ENCODE measurements at regions not wholly inside any gene's neighbourhood (a gene's known extent, or its start where the extent isn't known, plus 50 kb on each side); places are given as distances from the start of the nearest gene placed in this dataset.

GRCh38 chr16:6104428-6104827, 1006.8 kb upstream of the EEF2KMT start:
- no peak for DNase-seq (ENCODE audit: low spot score)

GRCh38 chr16:6103561-6103960, 1006.0 kb upstream of the EEF2KMT start:
- no peak for DNase-seq (ENCODE audit: low spot score)
- intact Hi-C loops (cut with DNase I) = no loop called here

More at GRCh38 chr16:6104428-6104827, 1006.8 kb upstream of the EEF2KMT start:
- intact Hi-C loops (cut with DNase I) = no loop called here

- intact Hi-C loops (cut with DNase I) = no loop called here
- DNase-seq (ENCODE audit: low spot score) = no peak
Measured at GRCh38 chr16:6099102-6099501, 1001.5 kb upstream of the EEF2KMT start.

GRCh38 chr16:6096931-6097670, 999.5 kb upstream of the EEF2KMT start:
- DNase-seq (ENCODE audit: low spot score) = no peak
- intact Hi-C loops (cut with DNase I) = no loop called here

GRCh38 chr16:6095414-6095813, 997.8 kb upstream of the EEF2KMT start:
- no peak for DNase-seq (ENCODE audit: low spot score)
- intact Hi-C loops (cut with DNase I) = no loop called here

GRCh38 chr16:6091021-6091420, 993.4 kb upstream of the EEF2KMT start:
- no peak for DNase-seq (ENCODE audit: low spot score)
- intact Hi-C loops (cut with DNase I) = no loop called here

GRCh38 chr16:6081320-6081976, 983.9 kb upstream of the EEF2KMT start:
- DNase-seq (ENCODE audit: low spot score) = no peak
- intact Hi-C loops (cut with DNase I) = no loop called here

- intact Hi-C loops (cut with DNase I) = no loop called here
- DNase-seq (ENCODE audit: low spot score) = no peak
Measured at GRCh38 chr16:6076631-6077030, 979.0 kb upstream of the EEF2KMT start.

GRCh38 chr16:6068063-6068462, 970.5 kb upstream of the EEF2KMT start:
- no peak for DNase-seq (ENCODE audit: low spot score)
- intact Hi-C loops (cut with DNase I) = no loop called here

GRCh38 chr16:6066652-6067051, 969.1 kb upstream of the EEF2KMT start:
- intact Hi-C loops (cut with DNase I) = no loop called here
- no peak for DNase-seq (ENCODE audit: low spot score)

GRCh38 chr16:6063526-6063925, 965.9 kb upstream of the EEF2KMT start:
- intact Hi-C loops (cut with DNase I) = no loop called here

GRCh38 chr16:6059671-6060070, 962.1 kb upstream of the EEF2KMT start:
- DNase-seq (ENCODE audit: low spot score) = no peak
- intact Hi-C loops (cut with DNase I) = no loop called here

More at GRCh38 chr16:6063526-6063925, 965.9 kb upstream of the EEF2KMT start:
- DNase-seq (ENCODE audit: low spot score) = no peak

- intact Hi-C loops (cut with DNase I) = no loop called here
- no peak for DNase-seq (ENCODE audit: low spot score)
Measured at GRCh38 chr16:6057821-6058220, 960.2 kb upstream of the EEF2KMT start.

GRCh38 chr16:6048017-6048416, 950.4 kb upstream of the EEF2KMT start:
- no peak for DNase-seq (ENCODE audit: low spot score)
- intact Hi-C loops (cut with DNase I) = no loop called here

GRCh38 chr16:6047325-6047724, 949.7 kb upstream of the EEF2KMT start:
- intact Hi-C loops (cut with DNase I) = no loop called here
- DNase-seq (ENCODE audit: low spot score) = no peak

- intact Hi-C loops (cut with DNase I) = no loop called here
- DNase-seq (ENCODE audit: low spot score) = no peak
Measured at GRCh38 chr16:6038941-6039645, 941.5 kb upstream of the EEF2KMT start.

GRCh38 chr16:6035161-6035560, 937.6 kb upstream of the EEF2KMT start:
- intact Hi-C loops (cut with DNase I) = no loop called here

GRCh38 chr16:6034511-6034910, 936.9 kb upstream of the EEF2KMT start:
- no peak for DNase-seq (ENCODE audit: low spot score)
- intact Hi-C loops (cut with DNase I) = no loop called here

More at GRCh38 chr16:6035161-6035560, 937.6 kb upstream of the EEF2KMT start:
- DNase-seq (ENCODE audit: low spot score) = no peak

GRCh38 chr16:6032438-6032837, 934.8 kb upstream of the EEF2KMT start:
- DNase-seq (ENCODE audit: low spot score) = no peak
- intact Hi-C loops (cut with DNase I) = no loop called here

GRCh38 chr16:6031567-6031966, 934.0 kb upstream of the EEF2KMT start:
- intact Hi-C loops (cut with DNase I) = no loop called here
- no peak for DNase-seq (ENCODE audit: low spot score)

GRCh38 chr16:6031102-6031501, 933.5 kb upstream of the EEF2KMT start:
- intact Hi-C loops (cut with DNase I) = no loop called here
- no peak for DNase-seq (ENCODE audit: low spot score)

All from cardiac septum (tissue), 1 donor.